HG03378 (cell line): ENCODE measurements at regions not wholly inside any gene's neighbourhood (a gene's known extent, or its start where the extent isn't known, plus 50 kb on each side); places are given as distances from the start of the nearest gene placed in this dataset.

ENCODE experiments used
- ATAC-seq: cut with Tn5 transposase; IDR thresholded peaks from one replicate; pipeline ENCODE4 v1.9.1; 2021; ENCODE audit warnings: mild to moderate bottlenecking, moderate library complexity; ENCODE audit not compliant: unreplicated experiment

GRCh38 chr1:216927633-216928032, 204.4 kb upstream of the ESRRG start:
- ATAC-seq, result no peak

- ATAC-seq, result no peak
These were observed 203.7 kb upstream of the ESRRG start for GRCh38 chr1:216926720-216927510.

GRCh38 chr1:216925962-216926625, 202.9 kb upstream of the ESRRG start:
- no peak for ATAC-seq

GRCh38 chr1:216924732-216925131, 201.5 kb upstream of the ESRRG start:
- ATAC-seq, result no peak

GRCh38 chr1:216923601-216924000, 200.4 kb upstream of the ESRRG start:
- ATAC-seq, result no peak

GRCh38 chr1:216922406-216922805, 199.2 kb upstream of the ESRRG start:
- no peak for ATAC-seq

- no peak for ATAC-seq
These were observed 198.6 kb upstream of the ESRRG start for GRCh38 chr1:216921866-216922265.

- no peak for ATAC-seq
These were observed 196.1 kb upstream of the ESRRG start for GRCh38 chr1:216919060-216919970.

- no peak for ATAC-seq
These were observed 193.7 kb upstream of the ESRRG start for GRCh38 chr1:216916890-216917438.

- no peak for ATAC-seq
These were observed 191.7 kb upstream of the ESRRG start for GRCh38 chr1:216914974-216915373.

- no peak for ATAC-seq
These were observed 190.7 kb upstream of the ESRRG start for GRCh38 chr1:216913976-216914375.

GRCh38 chr1:216910081-216910840, 187.0 kb upstream of the ESRRG start:
- ATAC-seq, result no peak

- ATAC-seq, result no peak
These were observed 184.9 kb upstream of the ESRRG start for GRCh38 chr1:216908126-216908525.

- no peak for ATAC-seq
These were observed 183.9 kb upstream of the ESRRG start for GRCh38 chr1:216907100-216907499.

- no peak for ATAC-seq
These were observed 182.6 kb upstream of the ESRRG start for GRCh38 chr1:216905781-216906180.

GRCh38 chr1:216905137-216905536, 181.9 kb upstream of the ESRRG start:
- no peak for ATAC-seq

- no peak for ATAC-seq
These were observed 181.2 kb upstream of the ESRRG start for GRCh38 chr1:216904471-216904870.

GRCh38 chr1:216903382-216903740, 180.1 kb upstream of the ESRRG start:
- no peak for ATAC-seq

- ATAC-seq, result no peak
These were observed 179.6 kb upstream of the ESRRG start for GRCh38 chr1:216902669-216903381.

GRCh38 chr1:216900116-216900620, 176.9 kb upstream of the ESRRG start:
- no peak for ATAC-seq
